Fibroblast of the aortic adventitia (primary cell): ENCODE measurements at regions not wholly inside any gene's neighbourhood (a gene's known extent, or its start where the extent isn't known, plus 50 kb on each side); places are given as distances from the start of the nearest gene placed in this dataset.

Experiments
- DNase-seq: peaks from one replicate; pipeline ENCODE4 v3.0.0-alpha.2; 2010; ENCODE audit warnings: low read depth
- H3K4me3 ChIP-seq: 2 replicates; pipeline ENCODE4 v1.5.1; 2011; ENCODE audit warnings: low read depth, mild to moderate bottlenecking, control low read depth, low read length, moderate library complexity
- CTCF ChIP-seq: IDR thresholded peaks from 2 replicates; pipeline ENCODE4 v1.5.1; 2011; ENCODE audit warnings: mild to moderate bottlenecking, low read length, control low read depth, inconsistent platforms; ENCODE audit not compliant: insufficient read depth

GRCh38 chr6:113377362-113377942 lies 479.7 kb upstream of the MARCKS start:
- no peak for TF ChIP-seq CTCF
- H3K4me3 ChIP-seq, result no peak overlapping the region
- DNase-seq, result no peak

DNA sequence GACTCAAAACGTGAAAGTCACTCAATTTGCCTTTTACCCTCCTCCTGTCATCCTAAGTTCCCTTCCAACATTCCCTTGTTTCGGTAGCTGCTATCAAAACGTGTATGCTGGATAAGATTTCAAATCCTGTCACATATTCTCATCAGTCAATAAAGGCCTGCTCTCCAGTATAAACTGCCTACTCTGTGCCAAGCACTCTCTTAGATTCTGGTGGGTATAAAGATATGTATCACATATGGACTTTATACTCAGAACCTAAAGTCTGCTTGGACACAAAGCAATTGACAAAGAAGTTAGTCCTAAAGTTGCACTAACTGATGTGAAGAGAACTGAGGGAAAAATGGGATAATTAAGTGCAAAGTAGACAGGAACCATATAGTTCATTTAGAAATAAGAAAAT lies 476.6 kb upstream of the MARCKS start:
- no peak overlapping the region for H3K4me3 ChIP-seq
- no peak for DNase-seq
- no peak for TF ChIP-seq CTCF

DNA sequence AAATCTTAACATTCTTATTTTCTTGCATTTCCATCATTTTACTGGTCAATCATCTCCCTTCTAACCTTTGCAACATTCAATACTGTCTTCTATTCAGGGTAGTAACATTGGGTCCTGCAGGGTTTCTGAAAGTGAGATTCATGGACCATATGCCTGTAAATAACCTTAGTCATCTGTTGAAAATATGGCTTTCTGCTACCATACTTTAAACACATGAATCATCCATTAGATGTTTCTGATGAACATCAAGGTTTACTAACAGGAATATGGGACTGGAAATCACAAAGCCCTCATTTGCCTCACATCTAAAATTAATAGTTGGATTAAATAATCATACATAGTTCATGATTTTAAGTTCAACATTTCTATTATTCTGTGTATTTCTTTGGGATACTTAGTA lies 475.9 kb upstream of the MARCKS start:
- DNase-seq, result no peak
- no peak for TF ChIP-seq CTCF
- no peak overlapping the region for H3K4me3 ChIP-seq

DNA sequence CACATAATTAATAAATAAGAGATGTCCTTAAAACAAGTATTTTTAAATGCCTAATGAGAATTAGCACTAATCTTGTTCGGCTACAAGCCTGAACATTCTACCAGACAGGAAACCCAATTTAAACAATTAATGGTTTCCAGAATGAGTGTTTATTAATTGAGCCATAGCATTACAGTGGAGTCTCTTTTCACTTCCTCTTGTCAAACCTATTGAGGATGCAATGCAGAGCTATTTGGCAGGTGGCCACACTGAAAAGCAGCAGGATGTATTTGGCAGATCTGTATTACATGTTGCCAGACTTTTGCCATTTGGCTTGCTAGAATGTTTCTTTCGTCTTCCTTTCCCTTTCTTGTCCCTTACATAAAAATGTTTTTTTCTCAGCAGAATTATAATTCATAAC lies 475.2 kb upstream of the MARCKS start:
- H3K4me3 ChIP-seq, result no peak overlapping the region
- TF ChIP-seq CTCF, result no peak
- peak; percentile 92 for DNase-seq

- no peak for DNase-seq
- H3K4me3 ChIP-seq, result no peak overlapping the region
Observed at GRCh38 chr6:113383701-113384100, 473.4 kb upstream of the MARCKS start.

DNA sequence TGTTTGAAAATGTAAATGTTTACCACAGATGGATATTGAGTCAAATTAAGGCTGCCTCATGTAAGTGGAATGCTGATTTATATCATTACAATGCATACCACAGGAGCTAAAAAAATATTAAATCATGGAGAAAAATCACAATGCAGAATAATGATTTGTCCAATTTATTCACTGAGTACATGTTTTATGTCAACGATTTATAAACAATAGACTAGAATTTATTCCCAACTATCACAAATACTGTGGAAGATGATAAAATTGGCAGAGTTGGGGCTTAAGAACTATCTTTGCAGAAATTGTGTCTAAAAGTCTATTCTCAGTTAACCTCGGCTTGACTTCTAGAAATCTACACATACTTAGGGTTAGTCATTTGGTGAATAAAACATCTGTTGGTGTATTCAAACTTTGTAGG lies 472.1 kb upstream of the MARCKS start:
- no peak for TF ChIP-seq CTCF
- H3K4me3 ChIP-seq, result no peak overlapping the region
- DNase-seq, result peak; percentile 53

More at GRCh38 chr6:113383701-113384100, 473.4 kb upstream of the MARCKS start:
- TF ChIP-seq CTCF, result no peak

DNA sequence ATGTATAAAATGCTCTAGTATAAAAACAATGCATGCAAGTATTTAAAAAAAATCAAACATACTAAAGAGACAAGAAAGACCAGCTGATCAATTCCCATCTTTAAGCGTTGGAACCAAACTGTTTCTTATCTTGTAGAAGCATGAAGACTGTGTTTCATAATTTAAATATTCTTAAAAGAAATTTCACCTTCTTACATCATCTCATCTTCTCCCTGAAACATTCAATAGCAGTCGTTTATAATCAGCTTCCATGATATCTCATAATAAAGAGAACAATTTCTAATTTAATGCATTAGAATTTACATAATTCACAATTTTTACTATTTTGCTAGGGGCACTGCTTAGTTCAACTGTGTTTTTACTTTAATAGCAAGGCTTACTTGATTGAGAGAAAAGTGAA lies 468.1 kb upstream of the MARCKS start:
- DNase-seq, result peak; percentile 46
- no peak for TF ChIP-seq CTCF

More for the DNA sequence above, 468.1 kb upstream of the MARCKS start:
- no peak overlapping the region for H3K4me3 ChIP-seq
